HG02571 (cell line): ENCODE measurements at regions not wholly inside any gene's neighbourhood (a gene's known extent, or its start where the extent isn't known, plus 50 kb on each side); places are given as distances from the start of the nearest gene placed in this dataset.
A peak's percentile ranks its signal among the peaks of the same experiment; 100 is the strongest.

Source experiments
- ATAC-seq: cut with Tn5 transposase; IDR thresholded peaks from one replicate; pipeline ENCODE4 v1.9.1; 2021; ENCODE audit warnings: mild to moderate bottlenecking, moderate library complexity; ENCODE audit not compliant: unreplicated experiment

- ATAC-seq: no peak
These were observed 91.2 kb upstream of the ELOVL6 start for GRCh38 chr4:110289601-110290100.

- peak; percentile 99 for ATAC-seq
These were observed 88.7 kb upstream of the ELOVL6 start for GRCh38 chr4:110287130-110287529.

GRCh38 chr4:110278127-110278526 lies 79.7 kb upstream of the ELOVL6 start:
- ATAC-seq: no peak

- ATAC-seq: no peak
These were observed 77.5 kb upstream of the ELOVL6 start for GRCh38 chr4:110275871-110276270.

- no peak for ATAC-seq
These were observed 73.6 kb upstream of the ELOVL6 start for GRCh38 chr4:110271986-110272385.

GRCh38 chr4:110270492-110271197 lies 72.2 kb upstream of the ELOVL6 start:
- no peak for ATAC-seq

GRCh38 chr4:110268790-110269189 lies 70.4 kb upstream of the ELOVL6 start:
- no peak for ATAC-seq

GRCh38 chr4:110268352-110268751 lies 69.9 kb upstream of the ELOVL6 start:
- no peak for ATAC-seq

GRCh38 chr4:110266136-110266535 lies 67.7 kb upstream of the ELOVL6 start:
- no peak for ATAC-seq

GRCh38 chr4:110265001-110265400 lies 66.6 kb upstream of the ELOVL6 start:
- no peak for ATAC-seq

- ATAC-seq: no peak
These were observed 61.9 kb upstream of the ELOVL6 start for GRCh38 chr4:110260299-110260698.

- ATAC-seq: no peak
These were observed 51.6 kb upstream of the ELOVL6 start for GRCh38 chr4:110250023-110250387.

GRCh38 chr4:110248831-110249253 lies 50.4 kb upstream of the ELOVL6 start:
- ATAC-seq: no peak
